GM12878 (cell line): ENCODE measurements at regions not wholly inside any gene's neighbourhood (a gene's known extent, or its start where the extent isn't known, plus 50 kb on each side); places are given as distances from the start of the nearest gene placed in this dataset.

Experiments
- ATAC-seq: fragments of 200-7000 bp; cut with Tn5 transposase; 3 replicates; pipeline ENCODE4 v1.9.1; 2020; ENCODE audit warnings: mild to moderate bottlenecking, moderate library complexity
- BruUV-seq: library from RNA; stranded (reverse); fragments of 400-500 nt; replicated peaks from 2 replicates; lab custom pipeline; 2021; lab: Mats Ljungman, UMichigan
- CTCF ChIA-PET: fragments of 300-600 bp; sonication (Branson Sonifier 250); formaldehyde crosslinking; extraction: SDS; loops from one replicate; lab custom pipeline; 2021; ENCODE audit warnings: inconsistent platforms; lab: Yijun Ruan, JAX
- POLR2A ChIA-PET: fragments of 350-600 bp; formaldehyde crosslinking; extraction: SDS; loops from one replicate; lab custom pipeline; 2021; ENCODE audit warnings: inconsistent platforms; lab: Charles Lee
- RAD21 ChIA-PET: fragments of 300-600 bp; sonication (Branson Sonifier 250); formaldehyde crosslinking; loops from one replicate; lab custom pipeline; 2023; ENCODE audit warnings: antibody characterized with exemption; ENCODE audit not compliant: unreplicated experiment; lab: Charles Lee
- SMC1A ChIA-PET: fragments of 300-600 bp; sonication (Branson Sonifier 250); formaldehyde crosslinking; loops from one replicate; lab custom pipeline; 2023; ENCODE audit not compliant: unreplicated experiment, uncharacterized antibody; lab: Charles Lee
- DNase-seq: peaks from one replicate; pipeline ENCODE4 v3.0.0-alpha.2; 2011; ENCODE audit warnings: low read depth, low spot score
- FAIRE-seq: peaks from 3 replicates; lab custom pipeline; 2011; peaks lifted over from hg19 to GRCh38; lab: Jason Lieb, UNC
- H2AFZ ChIP-seq: 2 replicates; pipeline ENCODE4 v1.6.0; 2011; ENCODE audit warnings: low read depth, low read length, control low read depth; ENCODE audit not compliant: control insufficient read depth
- H3K27ac ChIP-seq: 2 replicates; pipeline ENCODE4 v1.5.1; 2011; ENCODE audit warnings: control low read depth; ENCODE audit not compliant: control insufficient read depth, insufficient read depth
- H3K27me3 ChIP-seq, 2 experiments: replicated peaks in 1 of 2; 2 replicates each; pipeline versions ENCODE4 v1.6.0 to v1.6.1; 2011; ENCODE audit warnings: low read length in 1 of 2; ENCODE audit not compliant: control insufficient read depth in 2 of 2, insufficient read depth in 2 of 2
- H3K36me3 ChIP-seq, 2 experiments: 2 replicates each; pipeline ENCODE4 v1.5.1; 2011; ENCODE audit warnings: low read length in 1 of 2; ENCODE audit not compliant: control insufficient read depth in 2 of 2, insufficient read depth in 2 of 2
- H3K4me1 ChIP-seq: 2 replicates; pipeline ENCODE4 v1.6.1; 2011; ENCODE audit warnings: mild to moderate bottlenecking, low read length, moderate library complexity, mixed read lengths; ENCODE audit not compliant: control insufficient read depth, insufficient read depth
- H3K4me2 ChIP-seq: 2 replicates; pipeline ENCODE4 v1.6.0; 2011; ENCODE audit warnings: control low read depth; ENCODE audit not compliant: control insufficient read depth, insufficient read depth
- H3K4me3 ChIP-seq: fragments of 200-600 bp; sonication (generic); 2 replicates; pipeline ENCODE4 v1.5.1; 2016
- H3K79me2 ChIP-seq: 2 replicates; pipeline ENCODE4 v1.6.0; 2011; ENCODE audit warnings: low read length; ENCODE audit not compliant: control insufficient read depth, insufficient read depth
- H3K9ac ChIP-seq: 2 replicates; pipeline ENCODE4 v1.8.0; 2011; ENCODE audit warnings: low read length, control low read depth, mixed read lengths; ENCODE audit not compliant: control insufficient read depth, insufficient read depth
- H3K9me3 ChIP-seq: replicated peaks from 3 replicates; pipeline ENCODE4 v1.5.1; 2011; ENCODE audit warnings: mild to moderate bottlenecking, low read length; ENCODE audit not compliant: control insufficient read depth, insufficient read depth
- H4K20me1 ChIP-seq: 2 replicates; pipeline ENCODE4 v1.6.0; 2011; ENCODE audit not compliant: control insufficient read depth, insufficient read depth
- CHD2 ChIP-seq: IDR thresholded peaks from 2 replicates; pipeline ENCODE4 v1.6.1; 2011; ENCODE audit warnings: low read depth, low read length, improper control_type of control experiment, borderline replicate concordance
- IKZF2 ChIP-seq, 2 experiments: fragments of 450-650 bp; IDR thresholded peaks; 2 replicates each; pipeline ENCODE4 v1.6.1; 2017; ENCODE audit warnings: mild to moderate bottlenecking in 2 of 2, moderate library complexity in 2 of 2
- NFXL1 ChIP-seq: fragments of 450-650 bp; IDR thresholded peaks from 2 replicates; pipeline ENCODE4 v1.6.1; 2017; ENCODE audit warnings: antibody characterized with exemption, mild to moderate bottlenecking, borderline replicate concordance
- RELB ChIP-seq: fragments of 450-650 bp; IDR thresholded peaks from 2 replicates; pipeline ENCODE4 v1.6.1; 2017; ENCODE audit warnings: low read depth, mild to moderate bottlenecking, moderate library complexity
- REST ChIP-seq: IDR thresholded peaks from 2 replicates; pipeline ENCODE4 v1.6.1; 2012; ENCODE audit warnings: mild to moderate bottlenecking, low read depth, low read length
- SPI1 ChIP-seq: IDR thresholded peaks from 2 replicates; pipeline ENCODE4 v1.6.1; 2011; ENCODE audit warnings: low read depth, mild to moderate bottlenecking, low read length, moderate library complexity, borderline replicate concordance; ENCODE audit not compliant: insufficient read depth
- USF1 ChIP-seq: IDR thresholded peaks from 2 replicates; pipeline ENCODE4 v1.6.1; 2011; ENCODE audit warnings: borderline replicate concordance, low read depth, mild to moderate bottlenecking, moderate library complexity, mixed read lengths, low read length; ENCODE audit not compliant: insufficient read depth; ENCODE audit errors: extremely low read length
- ZNF274 ChIP-seq: IDR thresholded peaks from one replicate; pipeline ENCODE4 v1.8.0; 2011; ENCODE audit not compliant: insufficient read length, insufficient read depth
- WGBS: methylation state at CpG from one replicate; pipeline ENCODE4 v1.1.6; 2016; ENCODE audit warnings: low lambda C conversion rate; ENCODE audit not compliant: insufficient replicate concordance, insufficient coverage; ENCODE audit errors: missing lambda C conversion rate; 5-methylcytosine and 5-hydroxymethylcytosine counted together
- in situ Hi-C: fragments of 300-500 bp; cut with MboI; formaldehyde crosslinking; loops from 9 replicates; pipeline ENCODE4 v1.14.3; 2018; ENCODE audit warnings: mixed read lengths
- intact Hi-C: fragments of 100-400 bp; cut with micrococcal nuclease; formaldehyde crosslinking; loops from one replicate; pipeline ENCODE4 v1.14.2; 2022; ENCODE audit not compliant: unreplicated experiment

- no peak for TF ChIP-seq REST
- no peak for TF ChIP-seq NFXL1
- TF ChIP-seq IKZF2 (IDR thresholded peaks at IDR 0.05): no peak
- no peak for TF ChIP-seq SPI1
- no peak for TF ChIP-seq RELB
- no peak for TF ChIP-seq USF1
Observed at GRCh38 chr14:83899706-83900105, 1630.2 kb upstream of the FLRT2 start (continued).

- H3K4me2 ChIP-seq: no peak overlapping the region
- H3K27ac ChIP-seq: no peak overlapping the region
- ChIA-PET POLR2A (no interaction called here), RAD21 (no interaction called here), CTCF (no interaction called here), SMC1A (no interaction called here)
- H3K9me3 ChIP-seq: no peaks in the 10 kb centered on the region
- ATAC-seq: no peak
- no peak overlapping the region for H3K9ac ChIP-seq
- H4K20me1 ChIP-seq: no peaks in the 10 kb centered on the region
- intact Hi-C loops: no loop called here
- WGBS: 0% methylated on average over 1 of the region's 1 CpG
- in situ Hi-C loops: no loop called here
- no peak overlapping the region for H3K4me3 ChIP-seq
- BruUV-seq: no TSS peak
- TF ChIP-seq ZNF274: no peak
- no peak for TF ChIP-seq CHD2
- no peak for TF ChIP-seq SPI1
- no peaks in the 10 kb centered on the region for H3K4me1 ChIP-seq
- no peak for DNase-seq
- H3K36me3 ChIP-seq: no peaks in the 10 kb centered on the region
- FAIRE-seq: no peak
- no peaks in the 10 kb centered on the region for H3K27me3 ChIP-seq
- H3K79me2 ChIP-seq: no peaks in the 10 kb centered on the region
- H2AFZ ChIP-seq: no peak overlapping the region
Observed at GRCh38 chr14:83905157-83905556, 1624.8 kb upstream of the FLRT2 start.
